ENCODE measurements at regions not wholly inside any gene's neighbourhood (a gene's known extent, or its start where the extent isn't known, plus 50 kb on each side); places are given as distances from the start of the nearest gene placed in this dataset.

GRCh38 chr12:45646851-45647581 is 82.5 kb upstream of the ARID2 start:
- no peak for ATAC-seq
- no peaks in the 10 kb centered on the region for H3K79me2 ChIP-seq (ENCODE audit: control insufficient read depth, insufficient read depth, low read length)
- no peaks in the 10 kb centered on the region for H3K4me1 ChIP-seq (replicated peaks in 1 of 2; ENCODE audit: control insufficient read depth in 2 of 2, insufficient read depth in 2 of 2, low read length in 2 of 2)
- CTCF ChIA-PET (ENCODE audit: low intra/inter-chr PET ratio), result no interaction called here
- whole genome bisulfite sequencing (ENCODE audit: insufficient coverage, low coverage, missing lambda C conversion rate), result 3% methylated on average over 4 of the region's 4 CpGs
- no peak for FAIRE-seq
- H3K9ac ChIP-seq (ENCODE audit: insufficient read depth in 1 of 2, low read depth in 2 of 2, low read length in 2 of 2), result no peak overlapping the region
- no peaks in the 10 kb centered on the region for H3K9me1 ChIP-seq (ENCODE audit: control insufficient read depth, insufficient read depth, low read length)
- H2AFZ ChIP-seq (ENCODE audit: low read depth, low read length), result no peak overlapping the region
- no peak overlapping the region for H3K27ac ChIP-seq (ENCODE audit: extremely low read depth, low read depth, low read length)
- H4K20me1 ChIP-seq (replicated peaks; ENCODE audit: control insufficient read depth, insufficient read depth, low read length), result no peaks in the 10 kb centered on the region
- intact Hi-C loops (cut with micrococcal nuclease) (no loop called here), in situ Hi-C loops (cut with MboI) (no loop called here)
- POLR2A ChIA-PET, result no interaction called here
- H3K4me2 ChIP-seq (ENCODE audit: insufficient read depth, low read length), result no peak overlapping the region
- no peak overlapping the region for H3K4me3 ChIP-seq
- DNase-seq (ENCODE audit: extremely low read depth in 1 of 4, low spot score in 3 of 4), result no peak
- H3K27me3 ChIP-seq (ENCODE audit: control insufficient read depth in 2 of 2, insufficient read depth in 2 of 2, low read length in 2 of 2), result peaks cover 3 to 5% of the 10 kb centered on the region in 2 experiments; a peak in 4 of 5 replicates
- TF ChIP-seq C11orf30 (IDR thresholded peaks at IDR 0.05; ENCODE audit: low read depth) (peak; percentile 80), BDP1 (IDR thresholded peaks at IDR 0.05; ENCODE audit: insufficient read depth, insufficient read length) (no peak), MAFF (IDR thresholded peaks at IDR 0.05; ENCODE audit: low read length) (peak; percentile 73), MAFK (IDR thresholded peaks at IDR 0.05; ENCODE audit: low read length) (peak; percentile 68), MAFG (tag; conservative IDR thresholded peaks at IDR 0.05) (peak; percentile 78), ZNF79 (CRISPR knock-in tag; IDR thresholded peaks at IDR 0.05; ENCODE audit: low read depth) (no peak), ZNF316 (IDR thresholded peaks at IDR 0.05) (peak; percentile 84), NBN (IDR thresholded peaks at IDR 0.05; ENCODE audit: low read depth) (no peak)
- no TSS peak for BruUV-seq (replicated peaks)
- no peaks in the 10 kb centered on the region for H3K9me3 ChIP-seq (replicated peaks; ENCODE audit: control insufficient read depth, insufficient read depth, low read depth, low read length)
- no peaks in the 10 kb centered on the region for H3K36me3 ChIP-seq (ENCODE audit: control insufficient read depth, insufficient read depth, low read length)

GRCh38 chr12:45648070-45648469 is 81.4 kb upstream of the ARID2 start:
- Histone ChIP-seq H3K9ac (ENCODE audit: insufficient read depth in 1 of 2, low read depth in 2 of 2, low read length in 2 of 2) (no peak overlapping the region), H3K9me1 (ENCODE audit: control insufficient read depth, insufficient read depth, low read length) (no peaks in the 10 kb centered on the region), H3K79me2 (ENCODE audit: control insufficient read depth, insufficient read depth, low read length) (no peaks in the 10 kb centered on the region), H3K27me3 (ENCODE audit: control insufficient read depth in 2 of 2, insufficient read depth in 2 of 2, low read length in 2 of 2) (peaks cover 3 to 5% of the 10 kb centered on the region in 2 experiments; a peak in 4 of 5 replicates), H4K20me1 (replicated peaks; ENCODE audit: control insufficient read depth, insufficient read depth, low read length) (no peaks in the 10 kb centered on the region), H3K36me3 (ENCODE audit: control insufficient read depth, insufficient read depth, low read length) (no peaks in the 10 kb centered on the region), H3K27ac (ENCODE audit: extremely low read depth, low read depth, low read length) (no peak overlapping the region), H2AFZ (ENCODE audit: low read depth, low read length) (no peak overlapping the region), H3K4me1 (replicated peaks in 1 of 2; ENCODE audit: control insufficient read depth in 2 of 2, insufficient read depth in 2 of 2, low read length in 2 of 2) (no peaks in the 10 kb centered on the region), H3K4me2 (ENCODE audit: insufficient read depth, low read length) (no peak overlapping the region), H3K9me3 (replicated peaks; ENCODE audit: control insufficient read depth, insufficient read depth, low read depth, low read length) (no peaks in the 10 kb centered on the region), H3K4me3 (no peak overlapping the region)
- in situ Hi-C loops (cut with MboI), result no loop called here
- no peak for FAIRE-seq
- 0% methylated on average over 3 of the region's 3 CpGs for WGBS (ENCODE audit: insufficient coverage, low coverage, missing lambda C conversion rate)
- no peak for ATAC-seq
- BruUV-seq (replicated peaks), result no TSS peak
- CTCF ChIA-PET (ENCODE audit: low intra/inter-chr PET ratio), result no interaction called here
- intact Hi-C loops (cut with micrococcal nuclease), result no loop called here
- POLR2A ChIA-PET, result no interaction called here
- no peak for DNase-seq (ENCODE audit: extremely low read depth in 1 of 4, low spot score in 3 of 4)
- TF ChIP-seq BRD4 (IDR thresholded peaks at IDR 0.05), result no peak
- no peak for TF ChIP-seq SMC3 (conservative IDR thresholded peaks at IDR 0.05; ENCODE audit: insufficient read depth, low read depth, low read length)
- TF ChIP-seq RBM22 (IDR thresholded peaks at IDR 0.05; ENCODE audit: low read depth, low read length, poor library complexity, severe bottlenecking), result no peak
- TF ChIP-seq ZNF449 (CRISPR knock-in tag; IDR thresholded peaks at IDR 0.05), result no peak

Data from K562 (cell line).